Fibroblast of pulmonary artery (primary cell): ENCODE measurements at regions not wholly inside any gene's neighbourhood (a gene's known extent, or its start where the extent isn't known, plus 50 kb on each side); places are given as distances from the start of the nearest gene placed in this dataset.

ENCODE experiments used
- DNase-seq: peaks from one replicate; pipeline ENCODE4 v3.0.0-alpha.2; 2010; ENCODE audit warnings: low read depth
- H3K4me3 ChIP-seq: replicated peaks from 2 replicates; pipeline ENCODE4 v1.5.1; 2011; ENCODE audit warnings: low read depth, mild to moderate bottlenecking, control low read depth, low read length, moderate library complexity
- CTCF ChIP-seq: IDR thresholded peaks from 2 replicates; pipeline ENCODE4 v1.5.1; 2011; ENCODE audit warnings: mild to moderate bottlenecking, control low read depth, low read length, inconsistent platforms; ENCODE audit errors: missing control alignments

- no peak for TF ChIP-seq CTCF
- no peak overlapping the region for H3K4me3 ChIP-seq
- no peak for DNase-seq
Measured at GRCh38 chr12:86445356-86445755, 189.2 kb upstream of the MGAT4C start.

- no peak overlapping the region for H3K4me3 ChIP-seq
- TF ChIP-seq CTCF: no peak
- DNase-seq: no peak
Measured at GRCh38 chr12:86435053-86435452, 178.9 kb upstream of the MGAT4C start.

- TF ChIP-seq CTCF: no peak
Measured at GRCh38 chr12:86429824-86430223, 173.6 kb upstream of the MGAT4C start.

GRCh38 chr12:86421333-86421732 lies 165.1 kb upstream of the MGAT4C start:
- no peak for TF ChIP-seq CTCF
- H3K4me3 ChIP-seq: no peak overlapping the region
- no peak for DNase-seq

More at GRCh38 chr12:86429824-86430223, 173.6 kb upstream of the MGAT4C start:
- peak; percentile 4 for DNase-seq
- H3K4me3 ChIP-seq: no peak overlapping the region

GRCh38 chr12:86414201-86414600 lies 158.0 kb upstream of the MGAT4C start:
- H3K4me3 ChIP-seq: no peak overlapping the region
- TF ChIP-seq CTCF: no peak
- no peak for DNase-seq

GRCh38 chr12:86411710-86412109 lies 155.5 kb upstream of the MGAT4C start:
- no peak for DNase-seq
- H3K4me3 ChIP-seq: no peak overlapping the region
- TF ChIP-seq CTCF: no peak

- TF ChIP-seq CTCF: no peak
- H3K4me3 ChIP-seq: no peak overlapping the region
- no peak for DNase-seq
Measured at GRCh38 chr12:86407620-86408208, 151.5 kb upstream of the MGAT4C start.
